GM19324 (cell line): ENCODE measurements at regions not wholly inside any gene's neighbourhood (a gene's known extent, or its start where the extent isn't known, plus 50 kb on each side); places are given as distances from the start of the nearest gene placed in this dataset.

Source experiments
- ATAC-seq: cut with Tn5 transposase; IDR thresholded peaks from one replicate; pipeline ENCODE4 v1.9.1; 2021; ENCODE audit warnings: mild to moderate bottlenecking, moderate library complexity; ENCODE audit not compliant: unreplicated experiment, low FRiP score

- ATAC-seq: no peak
Measured at GRCh38 chr2:236317938-236318396, 53.8 kb upstream of the ASB18 start.

GRCh38 chr2:236318401-236318800 is 54.2 kb upstream of the ASB18 start:
- ATAC-seq: no peak

DNA sequence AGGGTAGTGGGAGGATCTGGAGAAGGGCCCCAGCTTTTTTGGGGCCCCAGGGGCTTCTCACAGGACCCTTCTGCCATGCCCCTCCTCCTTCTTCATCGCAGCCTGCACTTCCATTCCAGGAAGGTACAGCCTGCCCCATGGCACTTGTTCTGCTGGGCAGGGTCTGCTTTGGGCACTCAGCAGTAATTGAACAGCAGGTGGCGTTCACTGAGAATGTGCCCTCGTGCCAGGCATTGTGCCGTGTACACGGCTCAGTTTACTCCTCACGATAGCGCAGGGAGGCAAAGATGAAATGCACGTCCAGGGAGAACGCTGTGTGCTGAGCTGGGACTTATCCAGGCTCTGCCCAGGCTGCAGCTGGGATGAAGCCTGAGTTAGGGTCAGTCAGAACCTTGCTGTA is 54.8 kb upstream of the ASB18 start:
- ATAC-seq: no peak

DNA sequence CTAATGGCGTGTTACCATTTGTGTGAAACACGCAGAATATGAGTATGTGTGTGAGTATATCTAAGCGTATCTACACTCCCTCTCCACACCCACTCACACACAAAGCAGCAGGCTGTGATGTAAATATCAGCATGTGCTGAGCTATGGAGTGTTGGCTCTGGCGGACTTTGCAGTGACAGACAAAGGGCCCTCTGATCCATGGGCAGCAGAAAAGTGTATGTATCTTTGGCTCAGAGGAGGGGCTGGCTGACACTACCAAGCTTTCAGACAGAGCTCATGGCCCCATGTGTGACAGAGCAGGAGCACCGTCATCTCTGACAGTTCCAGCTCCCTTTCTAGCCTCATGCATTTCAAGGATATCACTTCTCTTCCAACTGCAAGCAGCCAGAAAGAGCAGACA is 57.2 kb upstream of the ASB18 start:
- no peak for ATAC-seq

GRCh38 chr2:236333417-236334121 is 69.4 kb upstream of the ASB18 start:
- no peak for ATAC-seq

- no peak for ATAC-seq
Measured at GRCh38 chr2:236334122-236334876, 70.1 kb upstream of the ASB18 start.

- ATAC-seq: no peak
Measured at GRCh38 chr2:236335696-236336574, 71.7 kb upstream of the ASB18 start.

DNA sequence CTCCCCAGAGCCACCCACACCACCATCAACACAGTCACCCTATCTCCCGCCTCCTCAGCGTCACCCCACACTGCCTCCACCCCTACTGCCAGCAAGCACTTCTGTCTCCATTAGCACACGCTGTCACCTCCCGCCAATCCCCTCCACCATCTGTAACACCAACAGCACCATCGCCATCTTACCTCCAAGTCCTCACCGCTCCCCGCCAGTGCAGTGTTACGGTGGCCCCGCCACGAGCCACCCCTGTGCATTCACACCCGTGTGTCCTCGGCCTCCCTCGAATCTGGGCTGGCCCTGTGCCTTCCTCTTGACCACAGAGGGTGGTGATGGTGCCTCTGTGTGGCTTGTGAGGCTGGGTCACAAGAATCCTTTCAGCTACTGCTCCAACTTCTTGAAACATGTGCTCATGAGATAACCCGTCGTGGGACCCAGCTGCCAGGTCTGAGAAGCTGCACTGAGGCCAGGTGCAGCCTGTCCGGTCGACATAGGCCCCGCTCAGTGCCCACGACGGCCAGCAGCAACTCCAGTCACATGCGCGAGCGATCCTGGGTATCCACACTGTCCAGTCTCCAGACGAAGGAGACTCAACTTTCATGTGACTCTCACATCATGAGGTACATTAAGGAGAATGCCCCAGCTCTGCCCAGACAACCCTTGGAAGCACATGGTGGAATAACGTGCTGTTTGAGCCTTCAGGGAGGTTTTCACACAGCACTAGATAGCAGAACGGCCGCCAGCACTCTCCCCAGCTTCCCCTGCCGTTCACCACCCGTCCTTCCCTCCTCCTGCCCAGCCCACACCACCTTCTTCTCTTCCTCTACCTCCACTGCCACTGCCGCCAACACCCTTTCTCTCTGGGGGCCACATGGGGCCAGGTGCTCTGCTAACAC is 72.6 kb upstream of the ASB18 start:
- no peak for ATAC-seq

GRCh38 chr2:236337465-236338325 is 73.5 kb upstream of the ASB18 start:
- ATAC-seq: no peak

DNA sequence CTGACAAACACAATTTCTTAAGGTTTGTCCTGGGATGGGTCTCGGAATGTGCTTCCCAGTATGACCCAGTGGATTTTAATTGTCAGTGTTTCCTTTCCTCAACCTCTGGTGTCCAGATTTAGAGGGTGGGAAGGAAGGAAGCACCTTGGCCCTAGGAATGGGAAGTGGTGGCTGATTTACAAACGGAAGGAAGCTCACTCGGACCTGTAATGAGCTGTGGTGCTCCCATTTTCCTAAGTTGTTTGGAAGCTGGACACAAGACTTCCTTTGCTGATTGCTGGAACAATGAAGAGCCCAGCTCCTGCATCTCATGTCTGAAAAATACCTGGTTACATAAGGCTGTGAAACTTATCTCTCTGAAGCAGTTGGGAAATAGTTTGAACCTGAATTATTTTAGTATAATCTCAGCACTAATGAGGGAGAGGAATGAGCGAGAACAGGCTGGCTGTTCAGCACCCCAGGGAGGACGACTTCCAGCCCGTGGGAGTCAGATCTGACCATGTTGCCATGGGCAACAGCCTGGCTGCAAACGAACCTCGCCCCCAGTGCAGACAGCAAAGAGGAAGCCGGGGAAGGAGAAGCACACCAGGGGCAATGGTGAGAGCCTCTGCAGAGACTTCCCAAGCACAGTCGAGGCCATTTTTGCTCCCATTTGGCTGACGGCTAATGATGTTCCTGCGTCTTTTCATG is 74.4 kb upstream of the ASB18 start:
- no peak for ATAC-seq

GRCh38 chr2:236340251-236340650 is 76.0 kb upstream of the ASB18 start:
- ATAC-seq: no peak

- no peak for ATAC-seq
Measured at GRCh38 chr2:236341067-236341466, 76.9 kb upstream of the ASB18 start.

DNA sequence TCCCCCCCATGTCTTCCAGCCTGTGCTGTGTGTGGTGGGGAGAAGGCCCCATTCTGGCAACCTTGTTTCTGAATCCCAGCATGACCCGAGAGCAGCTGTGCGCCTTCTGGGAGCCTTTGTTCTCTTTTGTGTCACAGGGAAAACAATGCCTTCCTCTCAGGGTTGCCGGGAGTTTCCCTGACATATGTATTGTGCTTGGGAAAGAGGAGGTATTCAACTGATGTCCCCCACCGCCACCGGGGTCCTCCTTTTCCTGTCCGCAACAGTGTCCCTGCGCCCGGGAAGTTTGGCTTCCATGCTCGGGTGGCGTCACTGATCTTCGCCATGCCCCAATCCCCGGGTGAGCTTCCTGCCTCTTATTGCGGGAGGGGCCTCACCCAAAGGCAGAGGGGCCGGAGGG is 77.5 kb upstream of the ASB18 start:
- ATAC-seq: no peak

GRCh38 chr2:236342507-236342906 is 78.3 kb upstream of the ASB18 start:
- ATAC-seq: no peak

DNA sequence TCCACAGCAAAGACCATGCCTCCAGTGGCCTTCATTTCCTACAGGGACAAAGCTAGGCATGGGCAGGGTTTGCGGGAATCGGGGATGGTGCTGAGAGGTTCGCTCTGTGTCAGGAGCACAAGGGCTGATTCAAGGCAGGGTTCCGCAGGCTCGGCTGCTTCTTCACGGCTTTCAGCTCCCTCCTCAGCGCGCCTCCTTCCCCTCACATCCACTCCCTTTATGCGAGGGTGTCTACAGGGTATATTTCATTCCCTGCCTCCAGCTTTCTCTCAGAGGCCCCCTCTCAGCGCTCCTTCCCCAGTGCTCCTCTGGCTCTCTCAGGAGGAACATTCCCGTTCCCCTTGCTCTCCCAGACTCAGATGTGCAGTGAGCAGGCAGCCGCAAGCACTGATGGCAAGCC is 78.7 kb upstream of the ASB18 start:
- no peak for ATAC-seq

DNA sequence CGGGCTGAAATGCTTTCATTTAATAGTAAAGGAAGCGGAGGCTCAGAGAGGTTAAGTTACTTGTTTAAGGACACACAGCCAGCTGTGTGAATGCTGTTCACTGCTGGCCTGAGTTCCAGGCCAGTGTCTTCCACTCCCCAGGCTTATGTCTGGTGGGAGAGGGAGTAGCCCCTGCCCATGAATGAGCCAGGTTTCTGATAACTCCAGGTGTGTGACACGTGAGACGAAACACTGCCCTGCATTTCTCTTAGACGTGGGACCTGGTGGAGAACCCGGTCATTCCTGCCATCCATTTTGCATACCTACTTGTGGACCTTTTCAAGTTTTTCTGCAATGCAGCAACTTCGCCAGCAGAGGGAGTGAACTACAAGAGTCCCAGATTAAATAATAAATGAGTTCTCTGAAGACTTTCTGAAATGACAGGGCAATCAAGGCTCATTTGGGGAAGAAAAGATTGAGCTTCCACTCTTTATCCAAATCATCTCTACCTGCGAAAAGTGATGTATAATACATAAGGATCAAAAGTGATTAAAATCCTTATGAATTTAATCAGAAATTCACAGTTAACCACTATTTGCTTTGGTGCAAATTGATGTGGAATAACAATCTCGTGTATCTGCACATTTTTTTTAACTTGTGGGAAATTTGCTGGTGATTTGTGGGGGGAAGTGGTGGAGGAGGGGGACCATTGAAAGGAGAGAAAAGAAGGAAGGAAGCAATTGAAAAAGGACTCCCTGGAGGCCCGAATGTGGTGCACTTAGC is 79.4 kb upstream of the ASB18 start:
- ATAC-seq: no peak

DNA sequence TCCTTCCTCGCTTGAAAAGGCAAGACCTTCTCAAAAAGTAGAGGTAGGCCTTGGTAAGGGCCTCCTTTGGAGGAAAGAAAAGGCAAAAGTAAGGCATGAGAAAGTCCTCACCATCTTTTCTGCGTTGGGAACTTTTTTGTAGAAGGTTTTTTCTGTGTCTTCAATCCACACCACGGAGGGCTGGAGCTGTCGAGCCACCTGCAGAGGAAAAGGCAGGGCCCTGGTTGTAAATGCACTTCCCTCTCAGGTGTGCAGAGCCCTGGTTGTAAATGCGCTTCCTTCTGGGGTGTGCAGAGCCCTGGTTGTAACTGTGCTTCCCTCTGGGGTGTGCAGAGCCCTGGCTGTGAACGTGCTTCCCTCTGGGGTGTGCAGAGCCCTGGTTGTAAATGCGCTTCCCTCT is 80.2 kb upstream of the ASB18 start:
- ATAC-seq: no peak
